ENCODE measurements at regions not wholly inside any gene's neighbourhood (a gene's known extent, or its start where the extent isn't known, plus 50 kb on each side); places are given as distances from the start of the nearest gene placed in this dataset.

DNA sequence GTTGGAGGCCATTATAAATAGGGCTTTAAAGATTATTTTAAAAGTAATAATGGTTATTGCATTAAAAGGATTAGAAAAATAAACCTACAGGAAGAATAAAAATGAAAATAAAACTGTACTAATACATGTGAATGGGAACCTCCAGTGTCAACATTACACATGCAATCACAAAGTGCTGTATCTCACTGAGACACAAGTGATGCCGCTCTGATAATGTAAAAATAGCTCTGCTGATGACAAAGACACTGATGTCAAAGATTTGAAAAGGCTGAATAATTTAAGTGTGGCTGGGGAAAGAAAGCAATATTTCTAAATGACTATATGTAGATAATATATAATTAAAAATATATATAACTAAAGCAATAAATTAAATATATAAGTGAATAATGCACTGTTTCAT lies 129.1 kb upstream of the RAP2B start:
- TF ChIP-seq, protein P1, sequence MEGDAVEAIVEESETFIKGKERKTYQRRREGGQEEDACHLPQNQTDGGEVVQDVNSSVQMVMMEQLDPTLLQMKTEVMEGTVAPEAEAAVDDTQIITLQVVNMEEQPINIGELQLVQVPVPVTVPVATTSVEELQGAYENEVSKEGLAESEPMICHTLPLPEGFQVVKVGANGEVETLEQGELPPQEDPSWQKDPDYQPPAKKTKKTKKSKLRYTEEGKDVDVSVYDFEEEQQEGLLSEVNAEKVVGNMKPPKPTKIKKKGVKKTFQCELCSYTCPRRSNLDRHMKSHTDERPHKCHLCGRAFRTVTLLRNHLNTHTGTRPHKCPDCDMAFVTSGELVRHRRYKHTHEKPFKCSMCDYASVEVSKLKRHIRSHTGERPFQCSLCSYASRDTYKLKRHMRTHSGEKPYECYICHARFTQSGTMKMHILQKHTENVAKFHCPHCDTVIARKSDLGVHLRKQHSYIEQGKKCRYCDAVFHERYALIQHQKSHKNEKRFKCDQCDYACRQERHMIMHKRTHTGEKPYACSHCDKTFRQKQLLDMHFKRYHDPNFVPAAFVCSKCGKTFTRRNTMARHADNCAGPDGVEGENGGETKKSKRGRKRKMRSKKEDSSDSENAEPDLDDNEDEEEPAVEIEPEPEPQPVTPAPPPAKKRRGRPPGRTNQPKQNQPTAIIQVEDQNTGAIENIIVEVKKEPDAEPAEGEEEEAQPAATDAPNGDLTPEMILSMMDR (IDR thresholded peaks at IDR 0.05), result no peak
- TF ChIP-seq POLR2AphosphoS2 (conservative IDR thresholded peaks at IDR 0.05; ENCODE audit: low read length) (no peak), CBX2 (IDR thresholded peaks at IDR 0.05; ENCODE audit: borderline replicate concordance, low read depth) (no peak), RNF2 (IDR thresholded peaks at IDR 0.05; ENCODE audit: borderline replicate concordance, low read depth) (no peak), POLR2A (IDR thresholded peaks at IDR 0.05; ENCODE audit: low read length) (no peak), EP300 (IDR thresholded peaks at IDR 0.05) (no peak), FOSL2 (IDR thresholded peaks at IDR 0.05) (no peak), FOSL2 (CRISPR knock-in tag; IDR thresholded peaks at IDR 0.05) (no peak)
- TF ChIP-seq, protein P2, sequence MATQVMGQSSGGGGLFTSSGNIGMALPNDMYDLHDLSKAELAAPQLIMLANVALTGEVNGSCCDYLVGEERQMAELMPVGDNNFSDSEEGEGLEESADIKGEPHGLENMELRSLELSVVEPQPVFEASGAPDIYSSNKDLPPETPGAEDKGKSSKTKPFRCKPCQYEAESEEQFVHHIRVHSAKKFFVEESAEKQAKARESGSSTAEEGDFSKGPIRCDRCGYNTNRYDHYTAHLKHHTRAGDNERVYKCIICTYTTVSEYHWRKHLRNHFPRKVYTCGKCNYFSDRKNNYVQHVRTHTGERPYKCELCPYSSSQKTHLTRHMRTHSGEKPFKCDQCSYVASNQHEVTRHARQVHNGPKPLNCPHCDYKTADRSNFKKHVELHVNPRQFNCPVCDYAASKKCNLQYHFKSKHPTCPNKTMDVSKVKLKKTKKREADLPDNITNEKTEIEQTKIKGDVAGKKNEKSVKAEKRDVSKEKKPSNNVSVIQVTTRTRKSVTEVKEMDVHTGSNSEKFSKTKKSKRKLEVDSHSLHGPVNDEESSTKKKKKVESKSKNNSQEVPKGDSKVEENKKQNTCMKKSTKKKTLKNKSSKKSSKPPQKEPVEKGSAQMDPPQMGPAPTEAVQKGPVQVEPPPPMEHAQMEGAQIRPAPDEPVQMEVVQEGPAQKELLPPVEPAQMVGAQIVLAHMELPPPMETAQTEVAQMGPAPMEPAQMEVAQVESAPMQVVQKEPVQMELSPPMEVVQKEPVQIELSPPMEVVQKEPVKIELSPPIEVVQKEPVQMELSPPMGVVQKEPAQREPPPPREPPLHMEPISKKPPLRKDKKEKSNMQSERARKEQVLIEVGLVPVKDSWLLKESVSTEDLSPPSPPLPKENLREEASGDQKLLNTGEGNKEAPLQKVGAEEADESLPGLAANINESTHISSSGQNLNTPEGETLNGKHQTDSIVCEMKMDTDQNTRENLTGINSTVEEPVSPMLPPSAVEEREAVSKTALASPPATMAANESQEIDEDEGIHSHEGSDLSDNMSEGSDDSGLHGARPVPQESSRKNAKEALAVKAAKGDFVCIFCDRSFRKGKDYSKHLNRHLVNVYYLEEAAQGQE (IDR thresholded peaks at IDR 0.05), result no peak
- TF ChIP-seq, protein P3, sequence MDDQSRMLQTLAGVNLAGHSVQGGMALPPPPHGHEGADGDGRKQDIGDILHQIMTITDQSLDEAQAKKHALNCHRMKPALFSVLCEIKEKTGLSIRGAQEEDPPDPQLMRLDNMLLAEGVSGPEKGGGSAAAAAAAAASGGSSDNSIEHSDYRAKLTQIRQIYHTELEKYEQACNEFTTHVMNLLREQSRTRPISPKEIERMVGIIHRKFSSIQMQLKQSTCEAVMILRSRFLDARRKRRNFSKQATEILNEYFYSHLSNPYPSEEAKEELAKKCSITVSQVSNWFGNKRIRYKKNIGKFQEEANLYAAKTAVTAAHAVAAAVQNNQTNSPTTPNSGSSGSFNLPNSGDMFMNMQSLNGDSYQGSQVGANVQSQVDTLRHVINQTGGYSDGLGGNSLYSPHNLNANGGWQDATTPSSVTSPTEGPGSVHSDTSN (IDR thresholded peaks at IDR 0.05), result no peak
- TF ChIP-seq, protein P4, sequence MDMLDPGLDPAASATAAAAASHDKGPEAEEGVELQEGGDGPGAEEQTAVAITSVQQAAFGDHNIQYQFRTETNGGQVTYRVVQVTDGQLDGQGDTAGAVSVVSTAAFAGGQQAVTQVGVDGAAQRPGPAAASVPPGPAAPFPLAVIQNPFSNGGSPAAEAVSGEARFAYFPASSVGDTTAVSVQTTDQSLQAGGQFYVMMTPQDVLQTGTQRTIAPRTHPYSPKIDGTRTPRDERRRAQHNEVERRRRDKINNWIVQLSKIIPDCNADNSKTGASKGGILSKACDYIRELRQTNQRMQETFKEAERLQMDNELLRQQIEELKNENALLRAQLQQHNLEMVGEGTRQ (IDR thresholded peaks at IDR 0.05), result no peak
